ENCODE measurements at regions not wholly inside any gene's neighbourhood (a gene's known extent, or its start where the extent isn't known, plus 50 kb on each side); places are given as distances from the start of the nearest gene placed in this dataset.

- ChIA-PET POLR2A (no interaction called here), CTCF (no interaction called here)
- no peak for TF ChIP-seq CTCF (IDR thresholded peaks at IDR 0.05; ENCODE audit: insufficient read depth, low read length, missing control alignments)
- no peak for DNase-seq (ENCODE audit: low read depth, low spot score)
- no peak overlapping the region for H3K4me3 ChIP-seq (ENCODE audit: low read depth, low read length)
Observed at GRCh38 chr3:167936019-167936418, 159.7 kb downstream of the GOLIM4 start.

GRCh38 chr3:167930453-167930852 is 165.3 kb downstream of the GOLIM4 start:
- CTCF ChIA-PET = interaction anchor here (1.2 to 1.5 kb wide), 2 partner anchors 110 to 235 kb away, joined by 3 to 5 read pairs; no protein-coding TSS in a partner anchor
- DNase-seq (ENCODE audit: low read depth, low spot score) = no peak
- POLR2A ChIA-PET = no interaction called here
- H3K4me3 ChIP-seq (ENCODE audit: low read depth, low read length) = no peak overlapping the region
- TF ChIP-seq CTCF (IDR thresholded peaks at IDR 0.05; ENCODE audit: insufficient read depth, low read length, missing control alignments) = no peak

- ChIA-PET POLR2A (no interaction called here), CTCF (interaction anchor here (1.5 kb wide), 1 partner anchor 111 kb away, joined by 5 read pairs; no protein-coding TSS in a partner anchor)
- no peak for DNase-seq (ENCODE audit: low read depth, low spot score)
- no peak overlapping the region for H3K4me3 ChIP-seq (ENCODE audit: low read depth, low read length)
- no peak for TF ChIP-seq CTCF (IDR thresholded peaks at IDR 0.05; ENCODE audit: insufficient read depth, low read length, missing control alignments)
Observed at GRCh38 chr3:167929968-167930367, 165.8 kb downstream of the GOLIM4 start.

GRCh38 chr3:167928381-167928780 is 167.3 kb downstream of the GOLIM4 start:
- H3K4me3 ChIP-seq (ENCODE audit: low read depth, low read length) = no peak overlapping the region
- no peak for DNase-seq (ENCODE audit: low read depth, low spot score)
- TF ChIP-seq CTCF (IDR thresholded peaks at IDR 0.05; ENCODE audit: insufficient read depth, low read length, missing control alignments) = no peak
- POLR2A ChIA-PET = no interaction called here
- CTCF ChIA-PET = interaction anchor here (0.6 to 4.1 kb wide), 4 partner anchors 9 to 948 kb away, joined by 3 to 51 read pairs (median 4); no protein-coding TSS in a partner anchor

GRCh38 chr3:167920747-167921146 is 175.0 kb downstream of the GOLIM4 start:
- H3K4me3 ChIP-seq (ENCODE audit: low read depth, low read length) = no peak overlapping the region
- CTCF ChIA-PET = no interaction called here
- DNase-seq (ENCODE audit: low read depth, low spot score) = no peak
- TF ChIP-seq CTCF (IDR thresholded peaks at IDR 0.05; ENCODE audit: insufficient read depth, low read length, missing control alignments) = no peak
- POLR2A ChIA-PET = no interaction called here

- DNase-seq (ENCODE audit: low read depth, low spot score) = no peak
- no peak overlapping the region for H3K4me3 ChIP-seq (ENCODE audit: low read depth, low read length)
- ChIA-PET CTCF (interaction anchor here (0.6 to 1.4 kb wide), 3 partner anchors 9 to 247 kb away, joined by 3 to 4 read pairs (median 3); no protein-coding TSS in a partner anchor), POLR2A (no interaction called here)
- no peak for TF ChIP-seq CTCF (IDR thresholded peaks at IDR 0.05; ENCODE audit: insufficient read depth, low read length, missing control alignments)
Observed at GRCh38 chr3:167919590-167919989, 176.1 kb downstream of the GOLIM4 start.

Data from AG04449 (cell line).